ENCODE measurements at regions not wholly inside any gene's neighbourhood (a gene's known extent, or its start where the extent isn't known, plus 50 kb on each side); places are given as distances from the start of the nearest gene placed in this dataset.

GRCh38 chr14:38745861-38746260 lies 357.2 kb downstream of the SEC23A start (continued):
- TF ChIP-seq ZNF282 (CRISPR knock-in tag; IDR thresholded peaks at IDR 0.05) (no peak), ZNF592 (IDR thresholded peaks at IDR 0.05) (no peak), NCOA2 (IDR thresholded peaks at IDR 0.05; ENCODE audit: partially characterized antibody in 2 of 2) (no peak), ZNF444 (CRISPR knock-in tag; IDR thresholded peaks at IDR 0.05) (no peak), MAZ (CRISPR knock-in tag; conservative IDR thresholded peaks at IDR 0.05 in 1 of 2, IDR thresholded peaks at IDR 0.05 in 1 of 2) (no peak)

GRCh38 chr14:38743966-38744584 lies 359.0 kb downstream of the SEC23A start:
- intact Hi-C loops (cut with micrococcal nuclease): no loop called here
- TF ChIP-seq ASH1L (IDR thresholded peaks at IDR 0.05; ENCODE audit: borderline replicate concordance, low read depth, partially characterized antibody) (no peak), RNF2 (IDR thresholded peaks at IDR 0.05) (no peak), FUS (optimal IDR thresholded peaks at IDR 0.05; ENCODE audit: low read depth, low read length) (no peak), ZBTB5 (IDR thresholded peaks at IDR 0.05) (no peak), CLOCK (CRISPR knock-in tag; IDR thresholded peaks at IDR 0.05; ENCODE audit: borderline replicate concordance) (no peak), ZNF212 (CRISPR knock-in tag; IDR thresholded peaks at IDR 0.05) (no peak), STAT5A (IDR thresholded peaks at IDR 0.05; ENCODE audit: borderline replicate concordance, low read length) (no peak), ELF2 (CRISPR knock-in tag; IDR thresholded peaks at IDR 0.05) (no peak)

More at GRCh38 chr14:38743966-38744584, 359.0 kb downstream of the SEC23A start:
- Histone ChIP-seq H3K79me2 (ENCODE audit: control insufficient read depth, insufficient read depth, low read length) (no peaks in the 10 kb centered on the region), H3K4me2 (ENCODE audit: insufficient read depth, low read length) (no peak overlapping the region), H3K4me3 (no peak overlapping the region), H3K36me3 (ENCODE audit: control insufficient read depth, insufficient read depth, low read length) (no peaks in the 10 kb centered on the region), H3K9ac (ENCODE audit: insufficient read depth in 1 of 2, low read depth in 2 of 2, low read length in 2 of 2) (no peak overlapping the region), H4K20me1 (replicated peaks; ENCODE audit: control insufficient read depth, insufficient read depth, low read length) (no peaks in the 10 kb centered on the region), H3K9me3 (replicated peaks; ENCODE audit: control insufficient read depth, insufficient read depth, low read depth, low read length) (no peaks in the 10 kb centered on the region), H3K27me3 (ENCODE audit: control insufficient read depth in 2 of 2, insufficient read depth in 2 of 2, low read length in 2 of 2) (no peaks in the 10 kb centered on the region), H2AFZ (ENCODE audit: low read depth, low read length) (no peak overlapping the region), H3K9me1 (ENCODE audit: control insufficient read depth, insufficient read depth, low read length) (no peaks in the 10 kb centered on the region), H3K4me1 (replicated peaks in 1 of 2; ENCODE audit: control insufficient read depth in 2 of 2, insufficient read depth in 2 of 2, low read length in 2 of 2) (no peaks in the 10 kb centered on the region), H3K27ac (ENCODE audit: extremely low read depth, low read depth, low read length) (no peak overlapping the region)
- POLR2A ChIA-PET: no interaction called here
- DNase-seq (ENCODE audit: extremely low read depth in 1 of 4, low spot score in 3 of 4) (no peak), FAIRE-seq (no peak), ATAC-seq (no peak)
- WGBS (ENCODE audit: insufficient coverage, low coverage, missing lambda C conversion rate): 0% methylated on average over 7 of the region's 7 CpGs
- in situ Hi-C loops (cut with MboI): no loop called here
- CTCF ChIA-PET (ENCODE audit: low intra/inter-chr PET ratio): no interaction called here
- no TSS peak for BruUV-seq (replicated peaks)
